HG03565 (cell line): ENCODE measurements at regions not wholly inside any gene's neighbourhood (a gene's known extent, or its start where the extent isn't known, plus 50 kb on each side); places are given as distances from the start of the nearest gene placed in this dataset.
"Not testable (repeated sequence)": the region's sequence is repeated elsewhere in the genome, so short reads cannot be mapped to it uniquely, and the experiment has no call there.

Source experiments
- ATAC-seq: cut with Tn5 transposase; IDR thresholded peaks from one replicate; pipeline ENCODE4 v1.9.1; 2021; ENCODE audit warnings: mild to moderate bottlenecking, moderate library complexity; ENCODE audit not compliant: unreplicated experiment

DNA sequence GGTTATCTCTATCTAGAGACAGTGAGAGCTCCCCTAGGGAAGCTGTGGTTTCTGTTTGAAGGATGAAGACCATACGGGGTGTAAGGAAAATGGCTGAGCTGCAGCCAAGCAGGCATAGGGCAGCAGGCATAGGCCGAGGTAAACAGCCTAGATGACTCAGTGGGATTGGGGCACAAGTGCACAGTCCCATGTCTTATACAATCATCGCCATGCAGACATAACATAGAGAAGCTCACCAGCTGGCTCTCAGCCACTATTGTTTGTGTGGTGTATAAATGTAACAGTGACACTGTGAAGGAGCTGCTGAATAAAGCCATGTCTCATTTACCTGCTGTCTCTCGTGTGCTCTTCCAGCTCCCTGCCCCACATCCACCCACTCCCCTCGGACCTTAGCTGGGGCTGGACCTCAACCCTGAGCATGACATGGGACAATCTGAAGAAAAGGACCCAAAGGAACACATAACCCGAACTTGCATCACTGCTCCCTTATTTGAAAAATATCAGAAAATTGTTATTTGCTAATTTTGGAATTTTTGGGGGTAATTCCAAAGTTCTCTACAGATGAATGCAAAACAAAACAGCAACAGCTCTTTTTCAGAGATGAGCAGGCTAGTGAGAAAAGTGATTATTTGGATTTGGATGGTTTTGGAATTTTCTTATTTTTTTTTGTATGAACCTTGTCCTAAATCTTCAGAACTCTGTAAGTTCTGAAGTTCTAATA lies 582.7 kb downstream of the REEP3 start:
- ATAC-seq, result no peak

DNA sequence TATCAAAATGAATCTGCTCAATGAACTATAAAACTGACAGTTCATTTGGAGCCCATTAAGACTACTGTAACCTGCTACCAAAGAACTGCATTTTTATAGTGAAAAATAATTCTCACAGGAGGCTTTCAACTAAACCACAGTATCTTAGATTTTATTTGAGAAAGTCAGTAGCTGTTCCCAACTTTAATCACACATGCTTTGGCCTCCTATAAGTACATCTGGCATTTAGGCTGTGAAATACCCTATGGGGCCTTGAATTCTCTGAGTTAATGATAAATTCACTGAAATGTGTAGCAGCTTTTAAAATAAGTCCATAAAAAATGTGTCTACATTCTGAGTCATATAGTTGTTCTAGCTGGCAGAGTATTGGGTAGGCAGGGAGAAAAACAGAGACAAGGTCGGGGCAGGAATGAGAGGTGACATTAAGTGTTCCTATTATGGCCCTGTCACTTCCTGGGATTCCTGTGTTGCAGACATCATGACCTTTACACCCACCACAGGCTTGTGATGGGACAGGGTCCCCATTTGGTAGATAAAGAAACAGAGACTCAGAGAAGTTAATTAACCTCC lies 588.8 kb downstream of the REEP3 start:
- ATAC-seq, result no peak

DNA sequence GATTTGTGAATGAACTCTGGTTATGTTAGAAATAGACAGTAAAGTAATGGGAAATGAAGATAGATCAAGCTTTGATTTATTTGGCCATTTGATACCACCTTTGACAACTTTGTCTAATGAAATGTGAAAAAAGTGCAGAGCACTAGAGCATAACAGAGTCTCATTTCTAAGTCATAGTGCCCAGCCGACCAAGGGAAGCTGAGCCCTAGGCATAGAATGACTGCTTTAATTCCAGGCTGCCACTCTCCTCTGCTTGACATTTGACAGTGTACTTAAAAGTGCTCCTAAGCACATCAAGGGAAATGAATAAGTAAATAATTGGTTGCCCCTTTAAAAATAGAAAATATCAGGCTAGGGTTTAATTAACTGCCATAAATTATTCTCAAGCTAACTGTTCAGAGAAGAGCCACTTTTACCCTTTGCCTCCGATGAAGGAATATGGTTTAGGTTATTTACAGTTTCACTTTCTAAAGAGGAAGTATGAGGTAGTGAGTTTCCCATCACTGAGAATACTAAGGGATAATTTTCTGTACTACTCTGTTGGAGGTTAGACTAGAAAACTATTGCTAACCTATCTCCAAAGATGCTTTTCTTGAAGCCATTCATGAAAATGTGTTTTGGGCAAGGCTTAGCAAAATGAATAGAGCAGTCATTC lies 591.6 kb downstream of the REEP3 start:
- no peak for ATAC-seq

DNA sequence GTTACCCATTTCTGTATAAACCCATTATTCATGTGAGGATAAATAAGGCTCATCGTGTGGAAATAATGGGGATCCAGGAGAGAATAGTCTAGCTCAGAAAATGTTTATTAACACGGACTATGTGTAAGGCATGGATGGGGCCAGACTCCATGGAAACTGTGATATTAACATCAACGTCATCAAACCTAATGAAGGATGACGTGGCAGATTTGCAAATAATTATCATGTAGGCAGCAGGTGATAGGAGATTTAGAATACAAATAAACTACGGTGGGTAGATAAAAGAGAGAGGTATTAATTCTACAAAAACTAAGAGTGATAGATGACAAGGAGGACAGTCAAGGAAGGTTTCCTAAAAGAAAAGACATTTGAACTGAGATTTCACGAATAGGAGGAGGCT lies 592.2 kb downstream of the REEP3 start:
- ATAC-seq, result no peak

DNA sequence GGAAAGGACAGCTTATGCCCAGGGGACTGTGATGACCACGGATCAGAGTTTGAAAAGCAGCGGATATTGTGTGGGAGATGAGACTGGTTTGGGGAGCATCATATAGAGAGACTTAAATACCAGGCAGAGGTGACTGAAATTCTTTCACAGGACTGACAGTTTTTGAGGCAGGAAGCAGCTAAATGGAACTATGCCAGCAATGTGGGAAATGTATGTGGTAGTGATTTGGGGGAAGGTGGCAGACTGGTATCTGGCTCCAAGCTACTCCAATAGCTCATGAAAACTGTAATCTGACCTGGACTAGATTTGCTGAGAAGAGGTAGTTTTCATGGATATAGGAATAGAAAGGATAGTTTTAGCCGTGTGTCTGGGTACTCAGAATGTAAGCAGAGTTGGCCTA lies 592.6 kb downstream of the REEP3 start:
- ATAC-seq, result no peak

DNA sequence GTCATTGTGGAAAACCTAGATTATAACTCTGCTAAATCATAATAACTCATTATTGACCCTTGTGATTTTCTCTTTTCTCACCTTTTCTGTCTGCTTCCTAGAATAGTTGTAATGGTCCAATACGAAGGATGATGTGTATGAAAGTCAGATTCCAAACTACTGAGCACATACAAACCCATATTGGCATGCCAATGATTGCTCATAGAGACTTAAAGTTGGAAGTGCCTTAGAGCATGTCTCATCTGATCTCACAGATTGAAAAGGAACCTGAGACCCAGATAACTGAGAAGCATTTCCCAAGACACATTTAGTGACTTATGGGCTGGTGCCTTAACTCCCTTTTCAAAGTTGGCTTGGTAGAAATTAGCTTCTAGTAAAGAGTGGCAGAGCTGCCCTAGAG lies 594.3 kb downstream of the REEP3 start:
- ATAC-seq, result no peak

GRCh38 chr10:64115908-64116643 lies 594.9 kb downstream of the REEP3 start:
- ATAC-seq, result no peak

- no peak for ATAC-seq
Measured at GRCh38 chr10:64116707-64117106, 595.5 kb downstream of the REEP3 start.

DNA sequence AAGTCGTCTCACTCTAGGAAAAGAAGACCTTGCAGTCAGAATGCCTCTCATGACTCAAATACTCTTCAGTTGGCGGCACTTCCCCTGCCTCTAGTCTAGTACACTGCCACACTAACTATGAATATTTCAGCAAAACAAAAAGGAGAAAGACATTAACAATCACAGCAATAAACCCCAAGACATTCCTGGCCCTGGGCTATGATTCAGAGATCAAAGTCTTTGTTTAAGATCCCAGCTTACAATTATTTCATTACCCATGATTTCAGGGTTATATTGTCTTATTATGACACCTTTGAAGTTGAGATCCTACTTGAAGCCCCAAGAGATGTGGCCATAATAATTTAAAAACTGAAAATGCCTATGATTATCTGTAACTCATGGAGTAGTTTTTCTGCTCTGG lies 597.5 kb downstream of the REEP3 start:
- no peak for ATAC-seq

GRCh38 chr10:64120301-64120980 lies 599.2 kb downstream of the REEP3 start:
- not testable (repeated sequence) for ATAC-seq

- no peak for ATAC-seq
Measured at GRCh38 chr10:64130152-64130551, 609.0 kb downstream of the REEP3 start.

DNA sequence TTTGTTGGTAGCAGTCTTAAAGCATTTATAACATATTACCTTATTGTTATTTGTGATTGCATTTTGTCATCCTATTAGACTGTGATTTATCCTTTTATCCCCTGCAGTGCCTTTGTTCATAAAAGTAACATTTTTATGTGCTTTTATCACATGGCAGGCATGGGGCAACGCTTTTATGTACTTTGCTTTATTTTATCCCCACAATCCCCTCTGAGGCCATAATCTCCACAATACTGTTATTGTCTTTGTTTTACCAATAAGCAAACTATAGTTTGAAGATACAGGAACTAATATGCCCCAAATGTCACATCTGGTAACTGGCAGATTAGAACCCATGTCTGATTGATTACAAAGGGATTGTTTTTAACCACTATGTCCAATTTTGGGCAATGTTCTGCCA lies 613.5 kb downstream of the REEP3 start:
- no peak for ATAC-seq

GRCh38 chr10:64142395-64142794 lies 621.2 kb downstream of the REEP3 start:
- ATAC-seq, result no peak

- ATAC-seq, result no peak
Measured at GRCh38 chr10:64148607-64149006, 627.4 kb downstream of the REEP3 start.

GRCh38 chr10:64156166-64156565 lies 635.0 kb downstream of the REEP3 start:
- ATAC-seq, result no peak

GRCh38 chr10:64158551-64158950 lies 637.4 kb downstream of the REEP3 start:
- no peak for ATAC-seq

GRCh38 chr10:64159910-64160872 lies 639.0 kb downstream of the REEP3 start:
- ATAC-seq, result no peak

DNA sequence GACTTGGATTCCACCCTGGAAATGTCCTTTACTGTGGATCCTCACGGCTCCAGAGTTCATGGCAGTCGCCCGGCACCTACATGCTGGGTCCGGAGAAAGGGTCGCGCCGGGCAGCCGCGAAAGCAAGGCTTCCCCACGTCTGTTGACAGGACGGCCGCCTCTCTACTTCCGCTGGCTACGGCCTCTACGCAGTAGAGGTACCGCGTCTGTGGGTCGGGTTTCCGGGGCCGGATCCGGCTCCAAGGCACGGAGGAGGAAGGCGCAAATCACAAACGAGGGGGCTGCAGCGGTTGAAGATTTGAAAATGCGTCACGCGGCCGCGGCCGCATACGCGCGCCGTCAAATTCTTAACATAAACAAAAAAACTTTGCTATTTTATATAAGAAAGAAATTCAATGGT lies 649.6 kb downstream of the REEP3 start:
- no peak for ATAC-seq

DNA sequence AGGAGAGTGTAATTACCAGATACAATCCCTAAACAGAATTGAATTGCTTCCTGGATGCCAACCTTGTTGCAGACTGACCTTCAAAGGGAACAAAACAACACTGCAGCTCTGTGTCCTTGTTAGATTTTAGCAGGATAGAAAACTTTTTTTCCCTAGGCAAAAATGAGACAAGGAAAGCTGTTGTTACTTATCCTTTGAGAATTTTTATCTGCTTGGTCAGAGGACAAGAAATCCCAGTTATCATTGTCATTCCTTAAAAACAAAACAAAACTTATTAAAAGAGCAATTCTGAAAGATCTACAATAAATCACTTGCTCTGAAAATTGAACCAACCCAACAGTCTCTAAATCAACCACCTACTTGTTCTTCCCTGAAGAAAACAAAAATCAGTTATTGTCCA lies 652.6 kb downstream of the REEP3 start:
- no peak for ATAC-seq

DNA sequence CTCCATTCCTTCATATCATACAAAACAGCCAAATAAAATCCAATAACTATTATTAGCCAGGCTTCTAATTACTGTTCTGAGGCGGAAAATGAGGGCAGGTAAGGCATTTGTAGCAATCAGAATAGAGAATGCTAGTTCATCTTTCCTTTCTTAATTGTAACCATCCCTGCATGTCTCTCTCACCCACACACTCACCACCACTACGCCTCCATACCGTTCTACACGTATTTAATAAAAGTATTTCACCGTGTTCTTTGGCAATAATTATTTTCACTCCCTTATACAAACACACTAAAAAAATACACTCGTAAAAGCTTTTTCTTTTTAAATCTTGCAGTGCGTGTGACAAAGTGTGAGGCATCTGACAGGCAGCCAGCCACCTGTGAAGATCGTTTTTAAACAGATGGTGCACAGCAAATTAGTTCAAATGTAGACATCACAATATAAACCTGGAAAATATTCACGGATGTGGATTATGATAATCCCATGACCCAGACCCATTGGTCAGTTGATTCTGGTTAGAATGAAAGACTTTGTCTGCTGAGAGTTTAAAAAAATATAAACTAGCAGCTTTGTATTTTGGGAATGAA lies 653.6 kb downstream of the REEP3 start:
- no peak for ATAC-seq
